ENCODE measurements at regions not wholly inside any gene's neighbourhood (a gene's known extent, or its start where the extent isn't known, plus 50 kb on each side); places are given as distances from the start of the nearest gene placed in this dataset.
"Not testable (repeated sequence)": the region's sequence is repeated elsewhere in the genome, so short reads cannot be mapped to it uniquely, and the experiment has no call there.

DNA sequence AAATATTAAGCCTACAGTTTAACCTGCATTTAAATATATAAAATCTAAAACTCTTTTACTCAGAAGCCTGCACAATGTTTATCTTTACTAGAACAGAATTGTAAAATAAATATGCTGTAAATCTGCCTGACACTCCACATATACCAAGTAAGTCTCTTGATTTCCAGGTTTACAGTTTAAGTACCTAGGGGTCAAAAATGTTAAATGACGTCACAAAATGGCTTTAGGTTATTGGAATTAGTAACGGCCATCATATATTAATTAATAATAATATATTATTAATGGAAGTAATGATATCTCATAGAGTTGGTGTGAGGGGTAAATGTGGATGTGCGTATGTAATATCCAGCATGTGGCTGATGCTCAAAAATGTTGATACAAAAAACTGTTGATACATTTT, 114.8 kb upstream of the ANO5 start:
- no peak for FAIRE-seq

DNA sequence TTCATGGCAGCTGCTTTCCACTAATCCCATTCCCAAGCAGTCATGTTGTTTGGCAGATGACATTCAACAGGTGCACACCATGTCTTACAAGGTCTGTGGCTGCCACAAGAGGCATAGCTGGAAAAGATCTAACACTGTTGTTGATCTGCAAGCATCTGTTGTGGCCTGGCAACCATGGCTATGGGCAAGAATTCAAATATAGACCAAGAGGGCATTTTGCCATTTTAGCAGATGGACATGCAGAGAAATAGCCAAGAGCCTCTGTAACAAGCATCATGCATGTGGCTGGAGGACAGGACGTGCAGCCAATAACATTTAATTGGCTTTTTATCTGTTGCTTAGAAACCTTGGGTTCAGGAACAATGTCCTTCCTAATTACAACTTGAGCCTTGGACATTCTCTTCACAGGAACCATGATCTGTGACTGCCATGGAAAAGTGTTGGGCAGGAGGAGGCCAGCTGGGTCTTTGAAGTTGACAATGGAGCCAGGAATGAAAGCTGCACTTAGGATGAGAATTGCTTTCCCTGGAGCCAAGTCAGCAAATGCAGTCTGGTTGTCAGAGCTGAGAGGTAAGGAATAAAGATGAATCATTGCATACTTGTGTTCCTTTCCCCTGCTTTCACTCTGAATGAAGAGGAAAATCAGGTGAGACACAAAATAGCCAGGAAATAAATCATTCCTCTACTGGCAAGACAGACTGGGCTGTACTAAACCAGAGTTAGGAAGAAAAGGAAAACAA, 113.6 kb upstream of the ANO5 start:
- FAIRE-seq: no peak

DNA sequence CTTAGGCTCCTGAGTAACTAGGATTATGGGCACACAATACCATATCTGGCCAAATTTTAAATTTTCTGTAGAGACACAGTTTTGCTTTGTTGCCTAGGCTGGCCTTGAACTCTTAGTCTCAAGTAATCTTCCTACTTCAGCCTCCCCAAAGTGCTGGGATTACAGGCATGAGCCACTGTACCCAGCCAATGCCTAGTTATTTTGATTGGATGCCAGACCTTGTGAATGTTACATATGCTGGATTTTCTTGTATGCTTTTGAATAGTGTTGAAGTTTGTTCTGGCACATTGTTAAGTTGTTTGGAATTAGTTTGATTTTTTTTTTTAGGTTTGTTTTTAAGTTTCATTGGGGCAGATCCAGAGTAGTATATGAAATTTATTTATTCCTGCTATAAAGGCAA, 110.7 kb upstream of the ANO5 start:
- FAIRE-seq: no peak

DNA sequence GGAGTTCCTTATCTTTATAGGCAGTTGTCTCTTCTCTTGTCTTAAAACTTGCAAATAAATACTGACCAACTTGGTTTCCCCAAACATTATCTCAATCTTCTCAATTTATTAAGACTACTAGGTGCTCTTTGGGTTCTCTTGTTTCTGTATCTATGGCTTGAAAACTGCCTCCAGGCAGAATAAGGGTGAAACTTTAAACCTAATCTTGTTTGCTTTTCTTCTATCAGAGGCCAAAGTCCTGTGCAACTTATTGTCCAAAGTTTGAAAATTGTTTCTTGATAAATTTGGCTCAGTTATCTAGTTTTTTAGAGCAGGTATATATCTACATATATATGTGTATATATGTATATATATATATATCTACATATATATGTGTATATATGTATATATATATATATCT, 110.1 kb upstream of the ANO5 start:
- no peak for FAIRE-seq

DNA sequence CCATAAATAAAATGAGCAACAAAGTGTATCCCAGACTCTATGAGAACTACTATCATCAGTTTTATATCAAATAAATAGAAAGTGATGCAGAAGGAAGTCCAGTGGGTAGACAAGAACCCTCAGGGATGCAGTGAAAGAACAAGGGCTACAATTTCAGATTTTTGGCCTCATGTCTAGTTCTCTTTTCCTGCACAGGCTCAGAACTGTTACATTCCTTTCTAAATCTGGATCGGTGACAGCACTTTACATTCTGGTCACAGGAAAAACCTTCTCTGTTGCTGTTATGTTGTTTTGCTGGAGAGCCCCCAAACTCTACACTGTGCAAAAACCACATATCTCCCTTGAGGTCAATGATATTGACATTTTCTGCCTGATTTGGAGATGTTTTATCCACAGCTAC, 108.8 kb upstream of the ANO5 start:
- no peak for FAIRE-seq

DNA sequence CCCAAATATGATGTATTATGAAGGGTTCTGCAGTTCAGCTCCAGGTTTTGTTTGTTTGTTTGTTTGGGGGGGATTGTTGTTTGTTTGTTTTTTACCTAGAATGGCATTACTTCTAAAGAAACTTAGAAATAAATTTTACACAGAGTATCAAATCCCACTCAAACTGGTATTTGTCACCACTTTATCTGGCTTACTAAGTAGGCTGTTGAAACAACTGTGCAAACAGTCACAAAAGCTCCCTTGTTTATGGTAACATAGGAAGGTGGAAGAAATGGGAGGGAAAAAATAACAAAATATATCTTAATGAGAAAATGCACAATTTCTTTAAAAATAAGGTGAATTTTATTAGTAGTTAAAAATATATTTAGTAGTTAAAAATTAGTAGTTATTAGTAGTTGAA, 108.3 kb upstream of the ANO5 start:
- no peak for FAIRE-seq

DNA sequence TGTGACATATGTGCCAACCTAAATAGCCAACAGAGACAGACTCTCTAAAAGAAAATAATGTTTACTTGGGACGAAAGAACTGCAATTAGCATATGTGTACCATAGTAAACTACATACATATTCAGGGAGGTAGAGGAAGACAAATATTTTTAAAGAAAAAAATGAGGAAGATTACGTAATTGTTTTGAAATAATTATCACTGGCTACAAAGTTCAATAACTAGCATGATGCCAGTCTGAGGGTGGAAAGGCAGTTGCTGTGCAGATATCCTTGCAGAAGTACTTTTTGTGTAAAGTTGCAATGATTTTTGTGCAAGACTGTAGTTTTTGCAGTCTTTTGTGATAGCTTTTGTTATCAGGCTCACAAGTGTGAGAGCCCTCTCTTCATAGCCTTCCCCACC, 103.3 kb upstream of the ANO5 start:
- no peak for FAIRE-seq

DNA sequence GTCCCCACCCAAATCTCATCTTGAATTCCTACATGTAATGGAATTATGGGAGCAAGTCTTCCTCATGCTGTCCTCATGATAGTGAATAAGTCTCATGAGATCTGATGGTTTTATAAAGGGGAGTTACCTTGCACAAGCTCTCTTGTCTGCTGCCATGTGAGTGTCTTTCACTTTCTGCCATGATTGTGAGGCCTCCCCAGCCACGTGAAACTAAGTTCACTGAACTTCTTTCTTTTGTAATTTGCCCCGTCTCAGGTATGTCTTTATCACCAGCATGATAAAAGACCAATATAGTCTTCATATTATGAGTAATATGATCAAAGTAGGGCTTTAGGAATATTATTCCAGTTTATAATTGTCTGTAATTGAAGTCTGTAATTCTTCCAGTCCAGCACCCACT, 86.3 kb upstream of the ANO5 start:
- FAIRE-seq: no peak

DNA sequence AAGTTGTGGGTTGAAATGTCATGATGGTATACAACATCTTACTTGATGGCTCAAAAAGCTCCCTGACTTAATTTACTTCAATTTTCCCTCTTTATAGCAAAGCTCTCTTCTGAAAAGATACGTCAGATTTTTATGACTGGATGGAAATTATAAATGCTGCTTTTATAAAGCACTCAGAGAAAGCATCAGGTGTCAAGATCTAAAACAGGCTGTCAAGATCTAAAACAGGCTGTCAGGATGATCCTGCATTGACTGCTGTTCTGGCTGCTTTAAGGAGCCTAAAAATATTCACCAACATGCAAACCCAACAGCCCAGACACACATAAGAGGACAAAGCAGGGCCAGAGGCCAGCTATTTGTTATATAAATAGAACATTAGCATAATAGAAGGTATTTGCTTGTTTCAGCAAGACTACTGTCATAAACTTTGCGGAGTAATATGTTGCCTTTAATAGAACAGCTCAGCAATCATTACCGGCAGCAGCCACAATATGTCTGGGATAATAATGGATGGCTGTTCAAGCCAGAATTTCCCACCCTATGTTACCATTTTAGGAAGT, 77.3 kb upstream of the ANO5 start:
- no peak for FAIRE-seq

DNA sequence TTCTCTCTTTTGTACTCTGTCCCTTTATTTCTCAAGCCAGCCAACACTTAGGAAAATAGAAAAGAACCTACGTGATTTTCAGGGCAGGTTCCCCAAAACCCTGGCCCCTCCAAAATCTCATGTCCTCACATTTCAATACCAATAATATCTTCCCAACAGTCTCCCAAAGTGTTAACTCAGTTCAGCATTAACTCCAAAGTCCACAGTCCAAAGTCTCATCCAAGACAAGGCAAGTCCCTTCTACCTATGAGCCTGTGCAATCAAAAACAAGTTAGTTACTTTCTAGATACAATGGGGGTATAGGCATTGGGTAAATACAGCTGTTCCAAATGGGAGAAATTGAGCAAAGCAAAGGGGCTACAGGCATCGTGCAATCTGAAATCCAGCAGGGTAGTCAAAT, 64.9 kb upstream of the ANO5 start:
- not testable (repeated sequence) for FAIRE-seq

DNA sequence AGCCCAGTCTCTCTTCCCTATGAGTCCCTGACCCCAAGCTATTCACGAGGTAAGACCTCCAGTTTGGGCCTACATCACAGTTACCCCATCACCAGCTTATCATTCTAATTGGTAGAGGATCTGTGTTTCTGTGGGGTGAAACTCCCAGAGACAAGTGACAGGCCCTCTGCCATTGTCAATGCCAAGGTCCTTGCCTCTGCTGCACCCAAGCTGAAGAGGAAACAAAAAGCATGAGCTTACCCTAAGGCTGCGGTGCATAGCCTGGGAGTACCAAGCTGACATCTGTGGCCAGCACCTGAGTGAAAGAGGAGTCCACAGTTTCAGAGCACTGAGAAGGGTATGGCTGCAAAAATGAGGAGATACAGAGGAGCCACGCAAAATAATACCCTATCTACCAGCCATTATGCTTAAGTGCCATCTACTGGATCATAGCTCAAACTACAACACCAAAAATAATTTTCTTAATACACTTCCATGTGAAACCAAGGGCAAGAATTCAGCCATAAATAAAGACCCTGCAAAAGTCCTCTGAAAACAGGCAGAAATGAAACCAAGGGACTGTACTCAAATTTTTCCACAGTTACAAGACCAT, 62.3 kb upstream of the ANO5 start:
- no peak for FAIRE-seq

DNA sequence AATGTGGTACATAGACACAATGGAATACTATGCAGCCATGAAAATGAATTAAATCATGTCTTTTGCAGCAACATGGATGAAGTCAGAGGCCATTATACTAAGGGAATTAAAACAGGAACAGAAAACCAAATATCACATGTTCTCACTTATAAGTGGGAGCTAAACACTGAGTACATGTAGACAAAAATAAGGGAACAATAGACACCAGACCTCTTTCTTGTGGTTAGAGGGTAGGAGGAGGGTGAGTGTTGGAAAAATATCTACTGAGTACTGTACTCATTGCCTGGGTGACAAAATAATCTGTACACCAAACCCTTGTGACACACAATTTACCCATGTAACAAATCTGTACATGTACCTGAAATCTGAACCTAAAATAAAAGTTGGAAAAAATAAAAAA, 59.1 kb upstream of the ANO5 start:
- no peak for FAIRE-seq

DNA sequence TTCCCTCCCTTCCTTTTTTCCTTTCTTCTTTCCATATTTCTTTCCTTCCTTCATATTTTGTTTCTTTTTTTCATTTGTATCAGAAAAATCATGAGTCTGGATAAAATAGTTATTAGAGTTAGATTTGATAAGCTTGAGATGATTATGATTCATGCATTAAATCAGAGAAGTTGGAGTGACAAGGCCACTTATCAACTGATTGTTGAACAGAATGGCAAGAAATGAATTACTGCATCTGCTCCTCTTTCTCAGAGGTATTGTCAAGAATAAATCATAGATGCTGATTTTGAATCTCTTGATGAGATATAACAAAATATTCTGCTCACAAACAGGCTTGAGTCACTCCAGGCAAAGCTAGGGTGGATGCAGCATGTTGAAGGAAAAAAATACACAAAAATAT, 54.6 kb upstream of the ANO5 start:
- no peak for FAIRE-seq
